Lower leg skin (tissue), 3 donors: ENCODE measurements at regions not wholly inside any gene's neighbourhood (a gene's known extent, or its start where the extent isn't known, plus 50 kb on each side); places are given as distances from the start of the nearest gene placed in this dataset.

Experiments
- CTCF ChIP-seq, 3 donors: fragments of 450-650 bp; IDR thresholded peaks; one replicate each; pipeline ENCODE4 v1.5.1; 2016; ENCODE audit warnings: antibody characterized with exemption in 3 of 3, mild to moderate bottlenecking in 3 of 3, moderate library complexity in 2 of 3
- POLR2A ChIP-seq, 2 donors: fragments of 450-650 bp; IDR thresholded peaks; one replicate each; pipeline ENCODE4 v1.6.1; 2016 to 2017; ENCODE audit warnings: antibody characterized with exemption in 2 of 2, mild to moderate bottlenecking in 1 of 2, moderate library complexity in 1 of 2

- no peak for TF ChIP-seq CTCF (IDR thresholded peaks at IDR 0.05)
- TF ChIP-seq POLR2A (IDR thresholded peaks at IDR 0.05): no peak
Observed at GRCh38 chr3:194212845-194213331, 76.9 kb downstream of the HES1 start.
